CD4-positive, alpha-beta memory T cell (primary cell): ENCODE measurements at regions not wholly inside any gene's neighbourhood (a gene's known extent, or its start where the extent isn't known, plus 50 kb on each side); places are given as distances from the start of the nearest gene placed in this dataset.

Experiments used
- CTCF ChIA-PET: fragments of 350-600 bp; sonication (Branson Sonifier 250); formaldehyde crosslinking; loops from one replicate; lab custom pipeline; 2021; ENCODE audit warnings: inconsistent platforms; ENCODE audit not compliant: partially characterized antibody; lab: Charles Lee
- POLR2A ChIA-PET: fragments of 350-600 bp; sonication (Branson Sonifier 250); formaldehyde crosslinking; loops from one replicate; lab custom pipeline; 2021; ENCODE audit not compliant: partially characterized antibody; lab: Charles Lee
- DNase-seq, 5 donors: peaks; one replicate each; pipeline versions ENCODE4 v3.0.0 to v3.0.0-alpha.2; 2020 to 2022; ENCODE audit warnings: mixed read lengths in 1 of 5
- H3K27ac ChIP-seq: one replicate; pipeline ENCODE4 v1.7.0; 2013; ENCODE audit warnings: low read depth, low read length
- H3K27me3 ChIP-seq: 2 replicates; pipeline ENCODE4 v1.7.0; 2013; ENCODE audit warnings: mild to moderate bottlenecking, low read length, moderate library complexity; ENCODE audit not compliant: insufficient read depth
- H3K36me3 ChIP-seq: 2 replicates; pipeline ENCODE4 v1.7.0; 2013; ENCODE audit warnings: mild to moderate bottlenecking, low read length, moderate library complexity; ENCODE audit not compliant: insufficient read depth
- H3K4me1 ChIP-seq: 2 replicates; pipeline ENCODE4 v1.7.0; 2013; ENCODE audit warnings: mild to moderate bottlenecking, low read length, moderate library complexity; ENCODE audit not compliant: insufficient read depth
- H3K4me3 ChIP-seq, 2 donors: one replicate each; pipeline ENCODE4 v1.7.0; 2013; ENCODE audit warnings: low read length in 2 of 2, mild to moderate bottlenecking in 1 of 2
- H3K9me3 ChIP-seq, 2 donors: one replicate each; pipeline ENCODE4 v1.7.0; 2013; ENCODE audit warnings: low read length in 2 of 2, control low read depth in 1 of 2; ENCODE audit not compliant: control insufficient read depth in 1 of 2
- H3K27ac Mint-ChIP-seq, 7 donors: one replicate each; pipeline ENCODE4 v1.8.0; 2020 to 2021; ENCODE audit warnings: mixed read lengths in 7 of 7, mild to moderate bottlenecking in 6 of 7, inconsistent platforms in 3 of 7, moderate library complexity in 3 of 7
- H3K27me3 Mint-ChIP-seq, 2 donors: one replicate each; pipeline ENCODE4 v1.8.0; 2020 to 2021; ENCODE audit warnings: mixed read lengths in 2 of 2
- H3K36me3 Mint-ChIP-seq, 2 donors: one replicate each; pipeline ENCODE4 v1.8.0; 2020 to 2021; ENCODE audit warnings: mixed read lengths in 2 of 2, inconsistent platforms in 1 of 2, mild to moderate bottlenecking in 1 of 2
- H3K4me1 Mint-ChIP-seq, 4 donors: one replicate each; pipeline ENCODE4 v1.8.0; 2020 to 2021; ENCODE audit warnings: mixed read lengths in 4 of 4, mild to moderate bottlenecking in 1 of 4
- H3K4me3 Mint-ChIP-seq, 8 donors: one replicate each; pipeline ENCODE4 v1.8.0; 2020 to 2021; ENCODE audit warnings: mixed read lengths in 8 of 8, mild to moderate bottlenecking in 7 of 8, moderate library complexity in 6 of 8, inconsistent platforms in 3 of 8
- H3K9me3 Mint-ChIP-seq, 8 donors: one replicate each; pipeline ENCODE4 v1.8.0; 2020 to 2021; ENCODE audit warnings: mixed read lengths in 8 of 8, mild to moderate bottlenecking in 5 of 8, inconsistent platforms in 3 of 8, moderate library complexity in 1 of 8
- intact Hi-C: fragments of 100-400 bp; cut with micrococcal nuclease; formaldehyde crosslinking; loops from one replicate; pipeline ENCODE4 v1.15.1; 2023

DNA sequence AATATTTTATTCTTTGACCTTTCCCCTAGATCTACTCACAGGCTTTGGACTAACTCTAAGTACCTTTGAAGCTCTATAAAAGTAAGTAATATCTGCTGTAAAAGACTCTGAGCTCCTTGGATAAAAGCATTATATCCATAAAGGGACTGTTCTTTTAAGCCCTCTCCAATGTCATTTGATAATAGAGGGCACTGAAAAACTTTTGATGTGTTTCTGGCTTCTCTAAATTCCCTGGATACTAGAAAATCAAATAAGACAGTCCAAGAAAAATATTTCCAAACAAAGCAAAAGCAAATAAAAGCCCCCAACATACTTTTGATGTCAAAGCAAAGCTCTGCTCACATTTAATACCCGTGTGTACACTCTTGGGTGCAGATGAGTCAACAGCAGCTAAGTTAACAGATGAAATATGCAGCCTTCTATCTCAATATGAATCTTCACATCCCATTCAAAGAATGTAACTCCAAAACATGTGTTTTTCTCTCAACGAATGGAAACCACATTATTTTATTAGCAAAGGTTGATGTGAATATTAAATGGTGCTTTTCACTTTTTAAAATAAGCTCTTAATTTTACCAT is 230.3 kb downstream of the CENPF start:
- peaks cover 0 to 5% of the 10 kb centered on the region in 2 donors for H3K27me3 Mint-ChIP-seq
- no peaks in the 10 kb centered on the region for H3K36me3 Mint-ChIP-seq
- CTCF ChIA-PET: no interaction called here
- intact Hi-C loops: no loop called here
- no peaks in the 10 kb centered on the region for H3K27me3 ChIP-seq
- H3K27ac ChIP-seq: no peak overlapping the region
- H3K4me3 Mint-ChIP-seq: no peak overlapping the region
- H3K27ac Mint-ChIP-seq: no peak overlapping the region
- no peaks in the 10 kb centered on the region for H3K4me1 Mint-ChIP-seq
- H3K4me3 ChIP-seq: no peak overlapping the region
- DNase-seq: no peak
- no peaks in the 10 kb centered on the region for H3K4me1 ChIP-seq
- H3K36me3 ChIP-seq: no peaks in the 10 kb centered on the region
- no peaks in the 10 kb centered on the region for H3K9me3 ChIP-seq
- POLR2A ChIA-PET: no interaction called here
- H3K9me3 Mint-ChIP-seq: peaks cover 0 to 5% (median 1%) of the 10 kb centered on the region in 8 donors

DNA sequence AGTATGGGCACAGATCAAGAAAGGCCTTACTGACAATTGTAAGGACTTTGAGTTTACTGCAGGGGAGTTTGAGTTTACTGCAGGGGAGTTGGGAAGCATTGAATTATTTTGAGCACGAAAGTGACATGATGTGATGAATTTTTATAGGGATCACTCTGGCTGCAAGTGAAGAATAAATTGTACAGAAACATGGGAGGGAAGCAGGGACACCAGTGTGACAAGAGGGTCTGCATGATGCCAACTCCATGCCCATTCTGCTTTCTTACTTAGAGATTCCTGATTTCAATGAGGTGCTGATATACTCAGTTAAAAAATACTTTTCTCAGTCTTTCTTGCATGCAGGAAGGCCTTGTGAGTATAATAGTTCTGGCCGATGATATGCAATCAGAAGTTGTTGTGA is 234.4 kb downstream of the CENPF start:
- Mint-ChIP-seq H3K27ac (no peak overlapping the region), H3K36me3 (no peaks in the 10 kb centered on the region), H3K4me3 (no peak overlapping the region), H3K27me3 (no peaks in the 10 kb centered on the region), H3K4me1 (no peaks in the 10 kb centered on the region), H3K9me3 (no peaks in the 10 kb centered on the region)
- CTCF ChIA-PET: no interaction called here
- H3K9me3 ChIP-seq: no peaks in the 10 kb centered on the region
- no peak for DNase-seq
- intact Hi-C loops: no loop called here
- no peaks in the 10 kb centered on the region for H3K4me1 ChIP-seq
- no peak overlapping the region for H3K27ac ChIP-seq
- H3K4me3 ChIP-seq: no peak overlapping the region
- no peaks in the 10 kb centered on the region for H3K36me3 ChIP-seq
- POLR2A ChIA-PET: no interaction called here
- H3K27me3 ChIP-seq: no peaks in the 10 kb centered on the region

DNA sequence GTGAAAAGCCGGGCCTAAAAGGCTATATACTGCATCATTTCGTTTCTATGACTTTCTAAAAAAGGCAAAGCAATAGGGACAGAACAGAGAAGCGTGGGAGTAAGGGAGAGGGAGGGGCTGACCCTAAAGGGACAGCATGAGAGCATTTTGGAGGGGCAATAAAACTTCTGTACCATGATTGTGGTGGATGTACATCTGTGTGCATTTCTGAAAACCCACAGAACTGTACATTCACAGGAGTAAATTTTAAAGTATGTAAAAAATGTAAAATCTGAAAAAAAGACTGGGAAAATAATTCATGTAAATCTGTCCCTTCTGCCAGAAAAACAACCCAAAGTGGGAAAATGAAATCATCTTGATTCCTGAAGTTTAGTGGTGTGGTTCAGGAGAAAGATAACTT is 235.4 kb downstream of the CENPF start:
- POLR2A ChIA-PET: no interaction called here
- Mint-ChIP-seq H3K4me3 (no peak overlapping the region), H3K27ac (no peak overlapping the region), H3K9me3 (no peaks in the 10 kb centered on the region), H3K27me3 (no peaks in the 10 kb centered on the region), H3K4me1 (no peaks in the 10 kb centered on the region), H3K36me3 (no peaks in the 10 kb centered on the region)
- CTCF ChIA-PET: no interaction called here
- DNase-seq: no peak
- Histone ChIP-seq H3K27me3 (no peaks in the 10 kb centered on the region), H3K27ac (no peak overlapping the region), H3K4me3 (no peak overlapping the region), H3K36me3 (no peaks in the 10 kb centered on the region), H3K9me3 (no peaks in the 10 kb centered on the region), H3K4me1 (no peaks in the 10 kb centered on the region)
- intact Hi-C loops: no loop called here

DNA sequence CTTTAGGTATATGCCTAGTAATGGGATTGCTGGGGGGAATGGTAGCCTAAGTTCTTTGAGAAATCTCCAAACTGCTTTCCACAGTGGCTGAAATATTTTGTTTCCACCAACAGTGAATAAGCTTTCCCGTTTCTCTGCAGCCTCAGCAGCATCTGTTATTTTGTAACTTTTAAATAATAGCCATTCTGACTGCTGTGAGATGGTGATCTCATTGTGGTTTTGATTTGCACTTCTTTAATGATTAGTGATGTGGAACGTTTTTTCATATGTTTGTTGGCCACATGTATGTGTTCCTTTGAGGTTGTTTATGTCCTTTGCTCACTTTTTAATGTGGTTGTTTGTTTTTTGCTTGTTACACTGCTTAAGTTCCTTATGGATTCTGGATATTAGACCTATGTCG is 237.4 kb downstream of the CENPF start:
- DNase-seq: no peak
- CTCF ChIA-PET: no interaction called here
- H3K36me3 ChIP-seq: no peaks in the 10 kb centered on the region
- no peaks in the 10 kb centered on the region for H3K27me3 ChIP-seq
- peaks cover 0 to 2% of the 10 kb centered on the region in 2 donors for H3K27me3 Mint-ChIP-seq
- no peak overlapping the region for H3K27ac ChIP-seq
- no peaks in the 10 kb centered on the region for H3K36me3 Mint-ChIP-seq
- no peaks in the 10 kb centered on the region for H3K9me3 ChIP-seq
- no peaks in the 10 kb centered on the region for H3K4me1 ChIP-seq
- H3K4me3 Mint-ChIP-seq: no peak overlapping the region
- H3K27ac Mint-ChIP-seq: no peak overlapping the region
- POLR2A ChIA-PET: no interaction called here
- H3K4me1 Mint-ChIP-seq: no peaks in the 10 kb centered on the region
- H3K4me3 ChIP-seq: no peak overlapping the region
- intact Hi-C loops: no loop called here
- H3K9me3 Mint-ChIP-seq: peaks cover 0 to 3% (median 0%) of the 10 kb centered on the region in 8 donors

DNA sequence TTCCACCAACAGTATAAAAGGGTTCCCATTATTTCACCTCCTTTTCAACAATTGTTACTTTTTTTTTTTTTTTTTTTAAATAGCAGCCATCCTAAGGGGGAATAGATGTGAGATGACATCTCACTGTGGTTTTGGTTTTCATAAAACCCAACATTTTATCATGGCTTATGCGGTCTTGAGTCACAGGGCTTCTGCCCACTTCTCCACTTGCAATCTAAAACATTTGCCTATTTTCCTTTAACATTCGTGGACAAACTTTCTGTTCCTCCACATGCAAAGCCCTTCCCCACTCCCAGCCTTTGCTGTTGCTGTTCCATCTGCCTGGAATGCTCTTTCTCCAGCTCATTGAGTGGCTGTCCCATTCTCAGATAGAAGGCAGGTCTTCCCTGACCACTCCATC is 239.7 kb upstream of the KCNK2 start:
- Histone ChIP-seq H3K4me3 (no peak overlapping the region), H3K9me3 (no peaks in the 10 kb centered on the region), H3K36me3 (no peaks in the 10 kb centered on the region), H3K4me1 (no peaks in the 10 kb centered on the region), H3K27me3 (no peaks in the 10 kb centered on the region), H3K27ac (no peak overlapping the region)
- Mint-ChIP-seq H3K36me3 (no peaks in the 10 kb centered on the region), H3K9me3 (peaks cover 0 to 3% (median 0%) of the 10 kb centered on the region in 8 donors), H3K4me3 (no peak overlapping the region), H3K4me1 (no peaks in the 10 kb centered on the region), H3K27ac (no peak overlapping the region), H3K27me3 (peaks cover 0 to 2% of the 10 kb centered on the region in 2 donors)
- no peak for DNase-seq
- CTCF ChIA-PET: no interaction called here
- intact Hi-C loops: no loop called here
- POLR2A ChIA-PET: no interaction called here

DNA sequence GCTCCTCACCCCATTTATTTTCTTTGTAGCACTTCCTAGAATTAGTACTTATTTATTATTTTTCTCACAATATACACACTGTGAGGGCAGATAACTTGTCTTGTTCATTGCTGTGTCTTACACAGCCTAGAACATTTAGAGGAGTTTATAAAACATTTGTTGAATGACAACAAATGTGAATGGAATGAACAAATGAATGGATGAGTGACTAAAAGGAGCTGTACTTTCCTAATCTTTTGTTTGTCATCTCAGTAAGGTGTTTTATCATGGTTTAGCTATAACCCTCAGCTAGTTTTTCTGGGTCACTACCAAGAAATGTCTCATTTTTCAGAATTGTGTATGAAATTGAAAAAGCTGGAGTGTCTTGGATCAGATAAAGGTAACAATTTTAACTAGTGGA is 239.3 kb upstream of the KCNK2 start:
- H3K27ac ChIP-seq: no peak overlapping the region
- no peak for DNase-seq
- no peak overlapping the region for H3K27ac Mint-ChIP-seq
- H3K27me3 Mint-ChIP-seq: peaks cover 0 to 2% of the 10 kb centered on the region in 2 donors
- H3K36me3 ChIP-seq: no peaks in the 10 kb centered on the region
- ChIA-PET POLR2A (no interaction called here), CTCF (no interaction called here)
- H3K36me3 Mint-ChIP-seq: no peaks in the 10 kb centered on the region
- no peak overlapping the region for H3K4me3 Mint-ChIP-seq
- H3K4me1 Mint-ChIP-seq: no peaks in the 10 kb centered on the region
- H3K27me3 ChIP-seq: no peaks in the 10 kb centered on the region
- H3K9me3 Mint-ChIP-seq: peaks cover 0 to 3% (median 0%) of the 10 kb centered on the region in 8 donors
- no peak overlapping the region for H3K4me3 ChIP-seq
- intact Hi-C loops: no loop called here
- H3K9me3 ChIP-seq: no peaks in the 10 kb centered on the region
- H3K4me1 ChIP-seq: no peaks in the 10 kb centered on the region

DNA sequence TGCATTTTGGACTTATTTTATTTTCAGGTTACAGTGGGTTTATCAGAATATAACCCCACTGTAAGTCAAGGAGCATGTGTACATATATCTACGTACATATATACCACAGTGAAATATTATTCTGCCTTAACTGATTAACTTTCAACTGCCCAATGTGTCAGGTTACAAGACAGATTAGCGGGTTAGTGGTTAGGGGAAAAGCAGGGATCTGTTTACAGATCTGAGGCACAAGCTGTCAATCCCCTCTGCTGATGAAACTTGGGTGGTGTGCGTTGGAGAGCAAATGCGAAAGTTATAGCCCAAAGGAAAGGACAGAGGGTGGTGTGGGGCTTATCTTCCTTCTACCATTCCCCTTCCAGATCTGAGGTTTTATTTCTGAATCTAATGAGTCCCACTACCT is 238.2 kb upstream of the KCNK2 start:
- no peak overlapping the region for H3K27ac ChIP-seq
- no peaks in the 10 kb centered on the region for H3K36me3 ChIP-seq
- H3K27ac Mint-ChIP-seq: no peak overlapping the region
- H3K4me3 ChIP-seq: no peak overlapping the region
- H3K4me1 ChIP-seq: no peaks in the 10 kb centered on the region
- peaks cover 0 to 2% of the 10 kb centered on the region in 2 donors for H3K27me3 Mint-ChIP-seq
- intact Hi-C loops: no loop called here
- no peaks in the 10 kb centered on the region for H3K27me3 ChIP-seq
- no peak for DNase-seq
- no peaks in the 10 kb centered on the region for H3K4me1 Mint-ChIP-seq
- no peaks in the 10 kb centered on the region for H3K36me3 Mint-ChIP-seq
- H3K4me3 Mint-ChIP-seq: no peak overlapping the region
- POLR2A ChIA-PET: no interaction called here
- CTCF ChIA-PET: no interaction called here
- peaks cover 0 to 3% (median 0%) of the 10 kb centered on the region in 8 donors for H3K9me3 Mint-ChIP-seq
- no peaks in the 10 kb centered on the region for H3K9me3 ChIP-seq

DNA sequence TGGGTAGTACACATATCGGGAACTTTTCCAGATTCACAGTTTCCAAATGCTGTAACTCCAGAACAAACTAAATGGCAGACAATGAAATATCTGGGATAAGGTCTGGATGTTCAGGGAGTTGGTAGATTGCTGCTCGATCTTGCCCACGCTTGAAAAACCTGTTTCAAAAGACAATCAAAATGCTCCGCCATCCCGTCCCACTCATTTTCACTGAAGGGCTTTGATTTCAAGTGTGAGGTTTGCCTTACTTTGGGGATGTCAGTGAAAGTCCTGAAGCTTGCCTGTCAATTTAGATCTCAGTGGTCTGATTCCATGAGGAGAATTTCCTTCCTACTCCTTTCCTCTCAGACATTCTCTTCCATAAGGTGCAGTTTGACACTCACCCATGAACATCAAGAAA is 236.3 kb upstream of the KCNK2 start:
- H3K36me3 ChIP-seq: no peaks in the 10 kb centered on the region
- no peaks in the 10 kb centered on the region for H3K9me3 ChIP-seq
- POLR2A ChIA-PET: no interaction called here
- Mint-ChIP-seq H3K4me3 (no peak overlapping the region), H3K27ac (no peak overlapping the region), H3K36me3 (no peaks in the 10 kb centered on the region), H3K27me3 (peaks cover 0 to 2% of the 10 kb centered on the region in 2 donors), H3K9me3 (peaks cover 0 to 8% (median 5%) of the 10 kb centered on the region in 8 donors), H3K4me1 (no peaks in the 10 kb centered on the region)
- intact Hi-C loops: no loop called here
- no peak for DNase-seq
- no peaks in the 10 kb centered on the region for H3K4me1 ChIP-seq
- H3K4me3 ChIP-seq: no peak overlapping the region
- no peak overlapping the region for H3K27ac ChIP-seq
- no peaks in the 10 kb centered on the region for H3K27me3 ChIP-seq
- CTCF ChIA-PET: no interaction called here
